Aorta (tissue), 5 donors: ENCODE measurements at regions not wholly inside any gene's neighbourhood (a gene's known extent, or its start where the extent isn't known, plus 50 kb on each side); places are given as distances from the start of the nearest gene placed in this dataset.
"Not testable (repeated sequence)": the region's sequence is repeated elsewhere in the genome, so short reads cannot be mapped to it uniquely, and the experiment has no call there.

Experiments used
- ATAC-seq: fragments of 200-7000 bp; cut with Tn5 transposase; one replicate; pipeline ENCODE4 v1.9.1; 2022; ENCODE audit warnings: moderate library complexity; ENCODE audit not compliant: low FRiP score
- DNase-seq, 2 donors: peaks; one replicate each; pipeline ENCODE4 v3.0.0-alpha.2; 2020
- H3K27ac ChIP-seq, 2 donors: one replicate each; pipeline ENCODE4 v1.5.1; 2013; ENCODE audit warnings: low read length in 2 of 2, mild to moderate bottlenecking in 2 of 2, moderate library complexity in 2 of 2, control low read depth in 1 of 2, inconsistent platforms in 1 of 2, low read depth in 1 of 2
- H3K27me3 ChIP-seq, 2 donors: one replicate each; pipeline ENCODE4 v1.6.1; 2013; ENCODE audit warnings: control low read depth in 1 of 2, low read length in 1 of 2, mild to moderate bottlenecking in 1 of 2, moderate library complexity in 1 of 2; ENCODE audit not compliant: insufficient read depth in 2 of 2, control insufficient read depth in 1 of 2
- H3K36me3 ChIP-seq, 2 donors: one replicate each; pipeline ENCODE4 v1.6.1; 2013; ENCODE audit warnings: control low read depth in 1 of 2, low read length in 1 of 2, mild to moderate bottlenecking in 1 of 2; ENCODE audit not compliant: insufficient read depth in 2 of 2, control insufficient read depth in 1 of 2
- H3K4me1 ChIP-seq, 2 donors: one replicate each; pipeline ENCODE4 v1.6.1; 2013; ENCODE audit warnings: low read length in 2 of 2, control low read depth in 1 of 2, mild to moderate bottlenecking in 1 of 2, moderate library complexity in 1 of 2; ENCODE audit not compliant: insufficient read depth in 2 of 2, control insufficient read depth in 1 of 2
- H3K4me3 ChIP-seq, 2 donors: one replicate each; pipeline ENCODE4 v1.5.1; 2013; ENCODE audit warnings: low read length in 2 of 2, control low read depth in 1 of 2, mild to moderate bottlenecking in 1 of 2
- H3K9me3 ChIP-seq: one replicate; pipeline ENCODE4 v1.6.1; 2013; ENCODE audit warnings: mild to moderate bottlenecking, low read length; ENCODE audit not compliant: control insufficient read depth
- WGBS, 2 donors: extraction: QIAGEN DNeasy Blood & Tissue Kit; methylation state at CpG; one replicate each; pipeline ENCODE4 v1.1.7; 2013; 5-methylcytosine and 5-hydroxymethylcytosine counted together
- intact Hi-C, 2 donors: fragments of 100-400 bp; cut with DNase I; formaldehyde crosslinking; loops; one replicate each; pipeline versions ENCODE4 v1.14.2 to v1.15.0; 2022
- donor health status: healthy with polysubstance abuse.
- donor health status: Bipolar disorder and iron deficiency.
- donor health status: DM: no; HTN: no; CAD: no.
- donor health status: DM: no; HTN: no; CAD: no.
- donor health status: DM: yes; HTN: yes; CAD: no.

DNA sequence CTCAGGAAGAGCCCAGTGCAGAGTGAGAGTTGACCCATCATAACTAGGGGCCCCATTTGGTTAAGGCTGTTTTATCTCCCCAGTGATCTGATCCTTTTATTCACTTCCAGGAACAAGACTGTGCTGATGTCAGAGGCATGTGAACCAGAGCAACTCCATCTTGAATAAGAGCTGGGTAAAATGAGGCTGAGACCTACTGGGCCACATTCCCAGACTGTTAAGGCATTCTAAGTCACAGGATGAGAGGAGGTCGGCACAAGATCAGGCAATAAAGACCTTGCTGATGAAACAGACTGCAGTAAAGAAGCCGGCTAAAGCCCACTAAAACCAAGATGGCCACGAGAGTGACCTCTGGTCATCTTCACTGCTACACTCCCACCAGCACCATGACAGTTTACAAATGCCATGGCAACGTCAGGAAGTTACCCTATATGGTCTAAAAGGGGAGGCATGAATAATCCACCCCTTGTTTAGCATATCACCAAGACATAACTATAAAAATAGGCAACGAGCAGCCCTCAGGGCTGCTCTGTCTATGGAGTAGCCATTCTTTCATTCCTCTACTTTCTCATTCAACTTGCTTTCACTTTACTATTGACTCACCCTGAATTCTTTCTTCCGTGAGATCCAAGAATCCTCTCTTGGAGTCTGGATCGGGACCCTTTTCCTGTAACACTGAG, 55.3 kb upstream of the CHST15 start:
- ATAC-seq: not testable (repeated sequence)
- 93 to 95% methylated on average over 7 of the region's 7 CpGs for WGBS, 2 donors

DNA sequence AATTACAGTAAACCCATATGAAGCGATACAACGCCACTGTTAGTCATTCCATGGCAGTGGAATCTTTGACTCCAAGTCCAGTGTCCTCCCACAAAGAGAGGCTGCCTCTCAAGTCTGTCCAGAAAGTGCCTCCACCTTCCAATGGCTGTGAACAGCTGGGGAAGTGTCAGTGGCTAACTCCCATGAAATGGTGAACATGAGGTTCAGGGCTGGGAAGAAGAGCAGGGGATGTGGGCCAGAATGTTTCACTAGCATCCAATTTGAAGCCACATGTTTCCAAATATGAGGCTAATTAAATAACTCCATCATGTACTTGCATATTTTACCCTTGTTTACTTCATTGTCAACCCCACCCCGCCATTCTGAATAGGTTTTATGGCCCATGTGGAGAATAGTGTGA, 53.1 kb upstream of the CHST15 start:
- no peaks in the 10 kb centered on the region for H3K36me3 ChIP-seq
- H3K27me3 ChIP-seq: no peaks in the 10 kb centered on the region
- H3K4me3 ChIP-seq: no peak overlapping the region
- DNase-seq: no peak
- intact Hi-C loops: no loop called here
- 96 to 99% methylated on average over 3 of the region's 3 CpGs for WGBS, 2 donors
- no peaks in the 10 kb centered on the region for H3K4me1 ChIP-seq
- ATAC-seq: no peak
- no peaks in the 10 kb centered on the region for H3K9me3 ChIP-seq
- no peak overlapping the region for H3K27ac ChIP-seq

More for the DNA sequence above, 55.3 kb upstream of the CHST15 start:
- H3K27ac ChIP-seq, H3K36me3 ChIP-seq, H3K4me1 ChIP-seq, H3K4me3 ChIP-seq, H3K9me3 ChIP-seq, intact Hi-C loops, H3K27me3 ChIP-seq, DNase-seq: not testable (repeated sequence)

DNA sequence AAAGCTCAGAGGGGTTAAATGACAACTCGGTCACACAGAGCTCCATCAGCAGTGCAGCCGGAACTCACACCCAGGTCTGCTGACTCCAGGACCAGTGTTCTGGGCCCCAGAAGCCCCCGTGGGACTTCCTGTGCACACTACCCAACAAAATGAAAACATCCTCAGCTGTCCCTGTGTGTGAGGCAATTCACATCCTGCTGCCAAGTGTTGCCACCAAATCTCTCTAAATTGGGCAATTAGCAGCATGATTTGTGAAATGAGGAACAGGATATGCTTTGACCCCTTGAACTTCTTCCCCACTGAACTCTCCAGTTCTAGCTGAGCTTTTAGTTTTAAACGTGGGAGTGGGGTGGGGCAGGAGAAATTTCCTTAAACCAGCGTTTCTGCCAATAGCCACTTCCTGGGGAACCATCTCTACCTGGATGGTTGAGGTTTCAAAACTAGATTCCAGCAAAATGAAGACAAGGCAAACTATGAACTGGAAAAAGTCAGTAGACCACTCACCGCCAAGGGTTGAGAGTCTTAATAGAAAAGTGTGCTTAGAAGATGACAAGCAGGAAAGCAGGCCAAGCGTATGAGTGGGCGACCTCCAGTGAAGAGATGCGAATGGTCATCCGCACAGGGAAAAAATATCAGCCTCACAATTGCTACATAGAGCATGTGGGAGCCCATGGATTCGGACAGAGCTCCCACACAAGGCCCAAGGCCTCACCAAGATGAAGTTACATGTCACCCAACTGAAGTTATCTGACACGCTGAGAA, 51.9 kb upstream of the CHST15 start:
- H3K27me3 ChIP-seq: no peaks in the 10 kb centered on the region
- intact Hi-C loops: no loop called here
- H3K4me1 ChIP-seq: no peaks in the 10 kb centered on the region
- no peak overlapping the region for H3K4me3 ChIP-seq
- H3K9me3 ChIP-seq: no peaks in the 10 kb centered on the region
- H3K36me3 ChIP-seq: no peaks in the 10 kb centered on the region
- WGBS, 2 donors: 88 to 91% methylated on average over 12 of the region's 12 CpGs
- DNase-seq (peak in 1 of 2 donors; percentile 82), ATAC-seq (peak; percentile 62)
- no peak overlapping the region for H3K27ac ChIP-seq

DNA sequence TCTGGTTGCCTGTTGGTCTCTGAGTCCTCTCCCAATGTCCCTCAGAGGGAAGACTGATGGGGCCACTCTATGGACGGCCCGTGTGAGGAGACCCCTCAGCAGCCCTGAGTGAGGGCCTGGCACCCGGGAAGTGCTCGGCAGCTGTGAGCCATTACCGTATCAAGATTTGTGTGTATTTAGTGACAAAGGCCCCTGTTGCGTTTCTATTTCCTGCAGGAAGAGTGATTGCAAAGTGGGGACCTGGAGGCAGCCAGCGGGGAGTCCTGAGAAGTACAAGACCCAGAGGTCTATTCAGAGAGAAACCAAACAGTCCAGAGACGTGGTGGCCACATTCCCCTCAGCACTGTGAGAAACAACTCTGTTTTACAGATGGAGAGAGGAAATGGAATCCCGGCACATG, 51.1 kb upstream of the CHST15 start:
- intact Hi-C loops: no loop called here
- H3K9me3 ChIP-seq: no peaks in the 10 kb centered on the region
- ATAC-seq (peak; percentile 9), DNase-seq (no peak)
- 84 to 86% methylated on average over 9 of the region's 9 CpGs for WGBS, 2 donors
- H3K36me3 ChIP-seq: no peaks in the 10 kb centered on the region
- H3K27ac ChIP-seq: no peak overlapping the region
- peaks cover 0 to 3% of the 10 kb centered on the region in 2 donors for H3K4me1 ChIP-seq
- H3K27me3 ChIP-seq: no peaks in the 10 kb centered on the region
- no peak overlapping the region for H3K4me3 ChIP-seq

DNA sequence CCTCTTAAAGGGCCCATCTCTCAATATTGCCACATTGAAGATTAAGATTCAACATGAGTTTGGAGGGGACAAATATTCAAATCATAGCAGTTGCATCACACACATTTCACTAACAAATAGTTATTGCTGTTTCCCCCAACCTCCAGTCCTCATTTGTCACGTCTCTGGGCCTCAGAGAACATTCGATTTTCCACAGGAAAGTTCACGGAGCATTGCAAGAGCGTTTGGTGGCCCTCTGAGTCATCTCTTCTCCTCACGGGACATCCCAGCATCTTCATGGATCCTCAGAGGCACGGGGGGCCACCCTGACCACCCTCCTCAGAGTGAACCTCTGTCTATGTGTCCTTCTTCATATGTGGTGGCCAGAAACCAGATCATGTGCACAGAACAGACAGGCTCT, 50.3 kb upstream of the CHST15 start:
- no peak overlapping the region for H3K4me3 ChIP-seq
- H3K9me3 ChIP-seq: no peaks in the 10 kb centered on the region
- intact Hi-C loops: no loop called here
- ATAC-seq (no peak), DNase-seq (no peak)
- peaks cover 0 to 7% of the 10 kb centered on the region in 2 donors for H3K4me1 ChIP-seq
- no peaks in the 10 kb centered on the region for H3K36me3 ChIP-seq
- WGBS, 2 donors: 93 to 96% methylated on average over 6 of the region's 6 CpGs
- H3K27ac ChIP-seq: no peak overlapping the region
- no peaks in the 10 kb centered on the region for H3K27me3 ChIP-seq
